Loucy (cell line): ENCODE measurements at regions not wholly inside any gene's neighbourhood (a gene's known extent, or its start where the extent isn't known, plus 50 kb on each side); places are given as distances from the start of the nearest gene placed in this dataset.

Experiments used
- H2AFZ ChIP-seq: fragments of 200-600 bp; sonication (generic); 2 replicates; pipeline ENCODE4 v1.6.0; 2016; ENCODE audit warnings: antibody characterized with exemption, mild to moderate bottlenecking, low read length, moderate library complexity
- H3F3A ChIP-seq: fragments of 200-600 bp; 2 replicates; pipeline ENCODE4 v1.6.0; 2016; ENCODE audit warnings: antibody characterized with exemption, low read depth, mild to moderate bottlenecking
- H3K27me3 ChIP-seq: fragments of 200-600 bp; sonication (generic); 2 replicates; pipeline ENCODE4 v1.6.1; 2014; ENCODE audit warnings: low read length, mild to moderate bottlenecking; ENCODE audit not compliant: insufficient read depth, poor library complexity, severe bottlenecking
- H3K36me3 ChIP-seq: fragments of 200-600 bp; sonication (generic); 2 replicates; pipeline ENCODE4 v1.6.1; 2016; ENCODE audit warnings: low read length; ENCODE audit not compliant: insufficient read depth
- H3K4me1 ChIP-seq: fragments of 200-600 bp; sonication (generic); 2 replicates; pipeline ENCODE4 v1.5.1; 2014; ENCODE audit warnings: low read length, mild to moderate bottlenecking; ENCODE audit not compliant: insufficient read depth, poor library complexity, severe bottlenecking
- H3K4me2 ChIP-seq: fragments of 200-600 bp; sonication (generic); 2 replicates; pipeline ENCODE4 v1.6.0; 2014; ENCODE audit warnings: antibody characterized with exemption, low read length, low read depth, mild to moderate bottlenecking; ENCODE audit not compliant: poor library complexity, severe bottlenecking
- H3K4me3 ChIP-seq: fragments of 200-600 bp; sonication (generic); 2 replicates; pipeline ENCODE4 v1.5.1; 2014; ENCODE audit warnings: low read length, mild to moderate bottlenecking, mixed read lengths; ENCODE audit not compliant: poor library complexity, severe bottlenecking
- H3K79me2 ChIP-seq: fragments of 200-600 bp; sonication (generic); 2 replicates; pipeline ENCODE4 v1.6.1; 2014; ENCODE audit warnings: low read length; ENCODE audit not compliant: insufficient read depth
- H3K9ac ChIP-seq: fragments of 200-600 bp; sonication (generic); 2 replicates; pipeline ENCODE4 v1.6.0; 2014; ENCODE audit warnings: mild to moderate bottlenecking, low read depth, low read length, moderate library complexity; ENCODE audit not compliant: poor library complexity, severe bottlenecking
- H3K9me2 ChIP-seq: fragments of 200-600 bp; sonication (generic); replicated peaks from 2 replicates; pipeline ENCODE4 v1.6.1; 2016; ENCODE audit warnings: low read depth, low read length, mixed read lengths
- H3K9me3 ChIP-seq: fragments of 200-600 bp; sonication (generic); 2 replicates; pipeline ENCODE4 v1.6.1; 2014; ENCODE audit warnings: mild to moderate bottlenecking, antibody characterized with exemption, low read length, low read depth; ENCODE audit not compliant: insufficient read depth
- H4K20me1 ChIP-seq: fragments of 200-600 bp; sonication (generic); 2 replicates; pipeline ENCODE4 v1.6.0; 2014; ENCODE audit warnings: antibody characterized with exemption, low read length, mild to moderate bottlenecking; ENCODE audit not compliant: insufficient read depth, poor library complexity, severe bottlenecking
- EZH2phosphoT487 ChIP-seq: fragments of 200-600 bp; IDR thresholded peaks from 2 replicates; pipeline ENCODE4 v1.6.1; 2018; ENCODE audit warnings: antibody characterized with exemption, mild to moderate bottlenecking, moderate library complexity, borderline replicate concordance
- TF ChIP-seq, protein P1 (sequence below): fragments of 200-600 bp; sonication (generic); conservative IDR thresholded peaks from 2 replicates; pipeline ENCODE4 v1.5.1; 2014; ENCODE audit warnings: mild to moderate bottlenecking, antibody characterized with exemption, low read length

DNA sequence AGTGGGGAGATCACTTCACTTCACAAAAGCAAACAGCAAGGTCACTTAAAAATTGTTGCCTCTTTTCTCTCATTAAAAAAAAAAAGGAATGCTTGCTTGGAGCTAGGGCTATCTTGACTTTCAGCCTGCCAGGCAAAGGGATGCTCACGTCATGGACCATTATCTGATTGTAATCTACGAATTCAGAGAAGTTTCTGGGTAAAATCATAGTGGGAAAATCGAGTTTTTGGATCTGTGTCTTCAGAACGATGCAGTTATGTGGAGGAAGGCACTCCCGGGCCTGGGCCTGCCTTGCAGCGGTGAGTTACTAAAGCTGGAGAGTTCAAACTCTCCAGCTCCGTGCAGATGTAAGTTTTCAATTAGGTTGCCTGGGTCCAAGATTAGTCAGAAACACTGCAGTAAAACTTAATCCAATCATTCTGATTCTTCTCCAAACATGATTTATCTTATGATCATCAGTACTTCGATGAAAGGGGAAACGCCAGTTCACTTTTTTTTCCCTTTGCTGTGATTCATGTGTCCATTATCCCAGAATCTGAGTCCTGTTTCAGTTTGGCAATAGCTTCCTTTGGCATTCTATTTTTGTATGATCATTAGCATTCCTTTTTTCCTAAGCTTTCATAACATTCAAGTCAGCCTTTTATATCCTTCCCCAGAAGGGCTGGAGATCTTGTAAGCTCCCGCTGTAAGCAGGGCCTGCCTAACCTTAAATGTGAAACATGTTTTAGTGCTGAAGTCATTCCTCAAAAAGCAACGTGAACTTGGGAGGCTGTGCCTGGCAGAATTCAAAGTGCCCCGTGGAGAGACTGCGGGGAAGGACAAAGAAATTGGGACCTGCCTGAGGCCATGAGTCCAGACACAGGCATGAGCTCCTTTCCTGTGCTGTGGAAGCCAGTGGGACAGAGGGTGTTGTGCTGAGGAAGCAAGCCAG is 119.3 kb upstream of the TWIST2 start:
- Histone ChIP-seq H3K9ac (no peak overlapping the region), H3K4me2 (no peak overlapping the region), H4K20me1 (no peaks in the 10 kb centered on the region), H2AFZ (no peak overlapping the region), H3K4me3 (no peak overlapping the region), H3K9me2 (no peaks in the 10 kb centered on the region), H3K27me3 (no peaks in the 10 kb centered on the region), H3K9me3 (no peaks in the 10 kb centered on the region), H3K79me2 (no peaks in the 10 kb centered on the region), H3K36me3 (no peaks in the 10 kb centered on the region), H3K4me1 (no peaks in the 10 kb centered on the region), H3F3A (no peaks in the 10 kb centered on the region)
- TF ChIP-seq, protein P1, sequence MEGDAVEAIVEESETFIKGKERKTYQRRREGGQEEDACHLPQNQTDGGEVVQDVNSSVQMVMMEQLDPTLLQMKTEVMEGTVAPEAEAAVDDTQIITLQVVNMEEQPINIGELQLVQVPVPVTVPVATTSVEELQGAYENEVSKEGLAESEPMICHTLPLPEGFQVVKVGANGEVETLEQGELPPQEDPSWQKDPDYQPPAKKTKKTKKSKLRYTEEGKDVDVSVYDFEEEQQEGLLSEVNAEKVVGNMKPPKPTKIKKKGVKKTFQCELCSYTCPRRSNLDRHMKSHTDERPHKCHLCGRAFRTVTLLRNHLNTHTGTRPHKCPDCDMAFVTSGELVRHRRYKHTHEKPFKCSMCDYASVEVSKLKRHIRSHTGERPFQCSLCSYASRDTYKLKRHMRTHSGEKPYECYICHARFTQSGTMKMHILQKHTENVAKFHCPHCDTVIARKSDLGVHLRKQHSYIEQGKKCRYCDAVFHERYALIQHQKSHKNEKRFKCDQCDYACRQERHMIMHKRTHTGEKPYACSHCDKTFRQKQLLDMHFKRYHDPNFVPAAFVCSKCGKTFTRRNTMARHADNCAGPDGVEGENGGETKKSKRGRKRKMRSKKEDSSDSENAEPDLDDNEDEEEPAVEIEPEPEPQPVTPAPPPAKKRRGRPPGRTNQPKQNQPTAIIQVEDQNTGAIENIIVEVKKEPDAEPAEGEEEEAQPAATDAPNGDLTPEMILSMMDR: no peak
- TF ChIP-seq EZH2phosphoT487: no peak

DNA sequence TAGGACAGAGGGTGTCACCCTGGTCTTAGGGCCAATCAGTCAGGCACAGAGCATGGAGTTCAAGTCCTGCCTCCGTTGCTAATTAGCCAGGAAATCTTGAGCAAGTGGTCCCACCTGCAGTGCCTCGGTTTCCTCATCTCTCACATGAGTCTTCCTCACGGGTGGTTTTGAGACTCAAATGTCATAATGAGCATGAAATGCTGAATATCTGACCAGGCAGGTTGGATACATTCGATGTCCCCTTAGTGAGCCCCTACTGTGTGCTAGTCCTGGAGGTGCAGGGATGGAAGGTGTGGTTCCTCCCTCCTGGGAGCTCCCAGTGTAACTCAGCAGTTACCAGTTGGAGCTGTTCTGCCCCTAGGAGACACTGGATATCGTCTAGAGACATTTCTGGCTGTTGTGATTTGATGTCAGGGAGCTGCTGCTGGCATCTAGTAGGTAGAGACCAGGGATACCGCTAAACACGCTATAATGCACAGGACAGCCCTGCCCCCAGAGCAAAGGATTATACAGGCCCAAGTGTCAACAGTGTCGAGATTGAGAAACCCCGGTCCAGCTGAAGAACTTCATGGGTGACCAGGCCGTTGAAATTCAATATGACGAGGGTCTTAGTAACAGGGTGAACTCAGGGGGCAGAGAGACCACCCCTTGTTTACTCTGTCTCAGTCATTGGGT is 118.5 kb upstream of the TWIST2 start:
- no peaks in the 10 kb centered on the region for H3K9me2 ChIP-seq
- H3K9me3 ChIP-seq: no peaks in the 10 kb centered on the region
- H3K4me2 ChIP-seq: no peak overlapping the region
- H3K4me3 ChIP-seq: no peak overlapping the region
- no peaks in the 10 kb centered on the region for H4K20me1 ChIP-seq
- no peaks in the 10 kb centered on the region for H3K79me2 ChIP-seq
- no peak overlapping the region for H3K9ac ChIP-seq
- no peaks in the 10 kb centered on the region for H3K36me3 ChIP-seq
- no peaks in the 10 kb centered on the region for H3F3A ChIP-seq
- TF ChIP-seq EZH2phosphoT487: no peak
- TF ChIP-seq, protein P1: no peak
- no peak overlapping the region for H2AFZ ChIP-seq
- H3K4me1 ChIP-seq: no peaks in the 10 kb centered on the region
- no peaks in the 10 kb centered on the region for H3K27me3 ChIP-seq

DNA sequence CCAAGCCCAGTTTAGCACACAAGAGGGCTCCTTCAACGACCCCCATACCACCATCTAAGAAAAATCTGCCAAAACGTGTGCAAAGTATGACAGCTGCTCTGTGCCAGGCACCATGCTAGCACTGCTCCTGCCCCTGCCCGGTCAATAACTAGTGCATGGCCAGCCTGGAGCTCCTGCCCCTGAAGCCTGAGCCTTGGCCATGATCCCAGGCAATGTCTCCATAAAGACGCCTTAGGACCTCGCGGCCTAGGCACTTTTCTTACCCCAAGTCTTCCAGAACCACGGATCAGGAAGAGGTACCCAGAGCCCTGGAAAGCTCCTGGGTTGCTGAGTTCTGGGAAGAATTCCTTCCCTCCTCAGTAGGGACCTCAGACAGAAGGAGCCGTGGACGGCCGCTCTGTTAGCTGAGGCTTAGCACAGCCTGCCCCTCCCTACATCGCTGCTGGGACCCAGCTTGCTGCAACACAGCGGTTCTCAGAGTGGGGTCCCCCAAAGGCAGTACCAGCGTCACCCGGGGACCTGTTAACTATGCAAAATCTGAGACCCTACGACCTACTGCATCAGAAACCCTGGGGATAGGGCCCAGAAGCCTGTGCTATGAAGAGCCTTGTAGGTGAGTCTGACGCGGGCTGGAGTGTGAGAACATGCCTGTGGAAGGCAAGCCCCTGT is 117.8 kb upstream of the TWIST2 start:
- Histone ChIP-seq H3K9me3 (no peaks in the 10 kb centered on the region), H4K20me1 (no peaks in the 10 kb centered on the region), H3K79me2 (no peaks in the 10 kb centered on the region), H3K27me3 (no peaks in the 10 kb centered on the region), H3K36me3 (no peaks in the 10 kb centered on the region), H3K9me2 (no peaks in the 10 kb centered on the region), H3F3A (no peaks in the 10 kb centered on the region), H2AFZ (no peak overlapping the region), H3K4me2 (no peak overlapping the region), H3K9ac (no peak overlapping the region), H3K4me1 (no peaks in the 10 kb centered on the region), H3K4me3 (no peak overlapping the region)
- TF ChIP-seq, protein P1: no peak
- TF ChIP-seq EZH2phosphoT487: no peak
